Left ventricle myocardium superior (tissue), 1 donor: ENCODE measurements at regions not wholly inside any gene's neighbourhood (a gene's known extent, or its start where the extent isn't known, plus 50 kb on each side); places are given as distances from the start of the nearest gene placed in this dataset.
"Not testable (repeated sequence)": the region's sequence is repeated elsewhere in the genome, so short reads cannot be mapped to it uniquely, and the experiment has no call there.

Experiments
- ATAC-seq: fragments of 200-7000 bp; cut with Tn5 transposase; one replicate; pipeline ENCODE4 v1.9.1; 2020; ENCODE audit warnings: mild to moderate bottlenecking, moderate library complexity
- DNase-seq: peaks from one replicate; pipeline ENCODE4 v3.0.0-alpha.2; 2020
- intact Hi-C: fragments of 100-400 bp; cut with micrococcal nuclease; formaldehyde crosslinking; loops from one replicate; pipeline ENCODE4 v1.11.0; 2022
- donor health status: DM: no; HTN: yes; CAD: no; lungs with severe emphysema.

DNA sequence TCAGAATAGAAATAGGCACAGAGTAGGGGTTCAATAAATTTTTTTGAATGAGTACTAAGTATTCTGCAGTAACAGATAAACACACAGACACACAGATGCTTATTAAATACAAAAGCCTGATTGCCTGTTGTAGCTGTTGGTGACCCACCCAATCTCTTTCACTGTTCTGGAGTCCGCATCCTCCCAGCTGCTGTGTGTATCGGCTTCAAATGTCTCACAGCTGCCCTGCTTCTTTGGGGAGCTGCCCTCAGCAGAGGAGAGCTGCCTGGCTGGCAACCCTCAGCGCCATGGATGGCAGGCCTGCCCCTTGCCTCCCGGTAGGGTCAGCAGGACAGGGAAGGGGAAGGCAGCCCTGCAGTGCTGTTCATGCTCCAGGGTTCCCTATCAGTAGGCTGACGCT is 50.5 kb upstream of the PRNP start:
- intact Hi-C loops = no loop called here
- no peak for DNase-seq
- ATAC-seq = no peak

GRCh38 chr20:4635342-4635741 is 50.9 kb upstream of the PRNP start:
- intact Hi-C loops = no loop called here
- DNase-seq (no peak), ATAC-seq (peak; percentile 46)

DNA sequence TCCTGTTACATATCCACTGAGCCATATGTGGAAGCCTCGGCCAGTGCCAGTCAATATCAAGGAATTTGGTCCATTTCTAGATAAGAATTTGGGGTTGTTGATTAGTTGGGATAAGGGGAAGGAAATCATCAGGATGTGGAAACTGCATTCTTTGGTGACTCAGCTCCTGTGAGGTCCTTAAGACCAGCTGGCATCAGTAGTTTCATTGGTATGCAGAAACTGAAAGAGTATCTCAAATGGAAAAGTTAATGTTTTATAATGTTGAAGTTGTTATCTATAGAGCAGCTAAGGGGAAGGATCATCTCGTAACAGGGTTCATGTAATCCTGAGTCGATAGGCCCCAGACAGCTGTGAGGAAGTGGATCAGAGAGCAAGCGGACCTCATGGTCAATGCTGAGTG is 52.5 kb upstream of the PRNP start:
- DNase-seq (no peak), ATAC-seq (peak; percentile 36)
- intact Hi-C loops = no loop called here

DNA sequence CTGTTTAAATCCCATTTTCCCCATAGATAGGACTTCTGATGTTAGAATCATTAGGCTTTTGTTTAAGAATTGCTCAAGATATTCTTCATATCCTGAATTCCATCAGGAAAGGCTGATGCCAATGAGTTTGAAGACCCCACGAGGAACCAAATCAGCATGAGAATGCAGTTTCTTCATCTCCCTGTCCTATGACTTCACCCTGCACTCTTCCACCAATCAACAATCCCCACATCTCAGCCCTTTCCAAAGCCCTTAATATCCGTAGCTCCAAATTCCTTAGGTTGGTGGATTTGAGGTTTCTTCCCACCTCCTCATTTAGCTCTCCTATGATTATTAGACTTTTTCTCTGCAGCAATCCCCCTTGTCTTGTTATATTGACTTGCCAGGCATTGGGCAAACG is 52.9 kb upstream of the PRNP start:
- ATAC-seq (no peak), DNase-seq (no peak)
- intact Hi-C loops = no loop called here

- intact Hi-C loops = no loop called here
- DNase-seq (no peak), ATAC-seq (no peak)
Measured at GRCh38 chr20:4632876-4633275, 53.4 kb upstream of the PRNP start.

GRCh38 chr20:4626228-4626627 is 60.0 kb upstream of the PRNP start:
- intact Hi-C loops = no loop called here
- DNase-seq (no peak), ATAC-seq (peak; percentile 36)

GRCh38 chr20:4625687-4626086 is 60.6 kb upstream of the PRNP start:
- DNase-seq (no peak), ATAC-seq (no peak)
- intact Hi-C loops = no loop called here

DNA sequence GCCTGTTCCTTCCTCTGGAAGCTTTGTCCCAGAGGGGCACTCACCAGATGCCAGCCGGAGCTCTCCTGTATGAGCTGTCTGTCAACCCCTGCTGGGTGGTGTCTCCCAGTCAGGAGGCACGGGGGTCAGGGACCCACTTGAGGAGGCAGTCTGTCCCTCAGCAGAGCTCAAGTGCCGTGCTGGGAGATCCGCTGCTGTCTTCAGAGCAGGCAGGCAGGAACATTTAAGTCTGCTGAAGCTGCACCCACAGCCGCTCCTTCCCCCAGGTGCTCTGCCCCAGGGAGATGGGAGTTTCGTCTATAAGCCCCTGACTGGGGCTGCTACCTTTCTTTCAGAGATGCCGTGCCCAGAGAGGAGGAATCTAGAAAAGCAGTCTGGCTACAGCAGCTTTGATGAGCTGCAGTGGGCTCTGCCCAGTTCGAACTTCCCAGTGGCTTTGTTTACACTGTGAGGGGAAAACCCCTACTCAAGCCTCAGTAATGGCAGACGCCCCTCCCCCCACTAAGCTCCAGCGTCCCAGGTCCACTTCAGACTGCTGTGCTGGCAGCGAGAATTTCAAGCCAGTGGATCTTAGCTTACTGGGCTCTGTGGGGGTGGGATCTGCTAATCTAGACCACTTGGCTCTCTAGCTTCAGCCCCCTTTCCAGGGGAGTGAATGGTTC is 61.5 kb upstream of the PRNP start:
- ATAC-seq, intact Hi-C loops, DNase-seq: not testable (repeated sequence)

DNA sequence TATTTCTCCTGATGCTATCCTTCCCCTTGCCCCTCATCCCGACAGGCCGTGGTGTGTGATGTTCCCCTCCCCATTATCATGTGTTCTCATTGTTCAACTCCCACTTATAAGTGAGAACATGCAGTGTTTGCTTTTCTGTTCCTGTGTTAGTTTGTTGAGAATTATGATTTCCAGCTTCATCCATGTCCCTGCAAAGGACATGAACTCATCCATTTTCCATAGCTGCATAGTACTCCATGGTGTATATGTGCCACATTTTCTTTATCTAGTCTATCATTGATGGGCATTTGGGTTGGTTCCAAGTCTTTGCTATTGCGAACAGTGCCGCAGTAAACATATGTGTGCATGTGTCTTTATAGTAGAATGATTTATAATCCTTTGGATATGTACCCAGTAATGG is 67.1 kb upstream of the PRNP start:
- ATAC-seq, intact Hi-C loops, DNase-seq: not testable (repeated sequence)

GRCh38 chr20:4617484-4617883 is 68.8 kb upstream of the PRNP start:
- DNase-seq (no peak), ATAC-seq (no peak)
- intact Hi-C loops = no loop called here

GRCh38 chr20:4617019-4617418 is 69.2 kb upstream of the PRNP start:
- no peak for DNase-seq
- ATAC-seq = no peak
- intact Hi-C loops = no loop called here

DNA sequence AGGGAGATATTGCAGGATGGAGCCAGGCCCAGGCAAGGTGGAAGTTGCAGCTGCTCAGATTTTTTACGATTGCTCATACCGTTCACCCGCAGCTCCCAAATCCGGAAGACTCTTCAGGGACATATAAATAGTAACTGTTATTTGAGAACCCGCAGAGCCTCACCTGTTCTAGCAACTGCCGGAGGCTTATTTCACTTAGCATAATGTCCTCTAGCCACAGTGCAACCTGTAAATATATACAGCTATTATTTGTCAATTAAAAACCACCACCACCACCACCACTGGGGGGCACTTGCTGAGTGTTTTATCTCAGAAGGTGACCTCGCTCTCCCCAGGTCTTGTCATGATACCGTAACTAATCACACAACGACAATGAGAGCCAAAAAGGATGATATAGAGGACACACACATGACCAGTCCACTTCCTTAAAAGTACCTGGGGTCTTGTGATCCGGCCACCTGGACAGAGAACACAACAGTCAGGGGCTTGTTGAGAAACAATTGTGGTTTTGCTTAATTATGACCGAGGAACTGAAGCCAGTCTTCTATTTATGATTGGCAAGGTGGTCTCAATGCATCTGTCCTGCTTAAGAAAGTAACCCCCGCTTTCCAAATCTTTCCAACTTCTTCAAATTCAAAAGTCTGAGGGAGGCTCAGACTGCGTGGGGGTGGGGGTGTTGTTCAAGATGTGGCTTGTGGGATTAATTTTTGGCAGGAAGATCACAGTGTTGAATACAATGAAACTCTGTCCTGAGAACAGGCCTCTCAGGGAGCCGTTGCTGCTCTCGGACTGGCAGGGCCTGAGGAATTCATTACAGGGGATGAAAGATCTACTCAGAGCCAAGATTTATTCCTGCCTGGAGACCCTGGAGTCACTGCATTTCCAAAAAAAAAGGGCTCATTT is 72.3 kb upstream of the PRNP start:
- DNase-seq (peak; percentile 67), ATAC-seq (peak; percentile 86)
- intact Hi-C loops = no loop called here

- ATAC-seq = peak; percentile 93
- no peak for DNase-seq
- intact Hi-C loops = no loop called here
Measured at GRCh38 chr20:4613184-4613583, 73.1 kb upstream of the PRNP start.

GRCh38 chr20:4610871-4611270 is 75.4 kb upstream of the PRNP start:
- intact Hi-C loops = no loop called here
- ATAC-seq (no peak), DNase-seq (no peak)

DNA sequence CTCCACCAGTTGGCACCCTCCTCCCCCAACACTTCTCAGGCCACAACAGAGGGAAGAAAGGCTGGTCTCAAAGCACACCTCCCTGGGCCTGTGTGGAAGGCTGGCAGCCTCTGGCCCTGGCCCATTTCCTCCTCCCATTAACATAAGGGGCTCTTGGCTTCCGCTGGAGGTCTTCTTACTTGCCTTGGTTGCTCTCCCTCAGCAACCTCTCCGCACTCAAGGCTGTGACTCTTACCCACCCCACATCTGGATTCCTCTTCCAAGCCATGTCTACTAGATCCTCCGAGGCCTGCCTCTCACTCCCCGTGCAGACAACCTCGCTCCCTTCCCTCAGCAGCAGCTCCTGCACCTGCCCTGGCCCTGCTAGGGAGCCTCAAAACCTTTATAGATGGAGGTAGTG is 76.7 kb upstream of the PRNP start:
- DNase-seq (no peak), ATAC-seq (no peak)
- intact Hi-C loops = no loop called here

DNA sequence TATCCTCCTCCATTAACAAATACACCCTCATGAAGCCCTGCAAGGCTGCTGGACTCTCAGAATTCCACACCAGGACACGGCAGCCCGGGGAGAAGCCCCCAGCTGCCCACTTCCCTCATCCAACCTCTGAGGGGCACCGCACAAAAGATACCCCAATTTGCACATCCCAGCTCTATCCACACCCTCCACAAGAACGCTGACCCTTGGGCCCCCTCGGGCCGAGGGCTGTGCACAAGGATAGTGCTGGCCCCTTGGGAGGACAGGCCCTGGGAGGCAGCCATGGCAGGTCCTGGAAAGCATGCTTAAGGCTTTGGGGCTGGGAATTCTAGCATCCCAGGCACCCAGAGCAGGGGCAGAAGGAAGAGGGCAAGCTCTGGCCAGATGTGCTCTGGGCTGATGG is 77.4 kb upstream of the PRNP start:
- intact Hi-C loops = no loop called here
- ATAC-seq = no peak
- no peak for DNase-seq

DNA sequence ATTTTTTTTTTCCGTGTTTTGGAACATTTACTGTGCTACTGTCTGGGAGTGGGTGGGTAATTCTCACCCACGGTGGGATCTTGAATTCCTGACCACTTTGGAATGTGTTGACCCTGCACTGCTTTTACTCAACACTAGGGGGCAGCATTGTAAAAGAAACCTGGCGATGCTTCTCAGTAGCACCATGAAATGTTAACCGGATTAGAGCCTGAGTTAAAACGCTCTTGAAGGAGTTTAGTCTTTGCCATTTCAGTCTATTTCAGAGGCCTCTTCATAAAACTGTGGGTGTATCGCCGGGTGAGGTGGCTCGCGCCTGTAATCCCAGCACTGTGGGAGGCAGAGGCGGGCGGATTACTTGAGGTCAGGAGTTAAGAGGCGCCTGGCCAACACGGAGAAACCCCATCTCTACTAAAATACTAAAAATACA is 79.0 kb upstream of the PRNP start:
- peak; percentile 82 for ATAC-seq
- DNase-seq = no peak
- intact Hi-C loops = loop anchor here (1.0 kb wide), 1 partner anchor 113 kb away; no protein-coding TSS in a partner anchor

DNA sequence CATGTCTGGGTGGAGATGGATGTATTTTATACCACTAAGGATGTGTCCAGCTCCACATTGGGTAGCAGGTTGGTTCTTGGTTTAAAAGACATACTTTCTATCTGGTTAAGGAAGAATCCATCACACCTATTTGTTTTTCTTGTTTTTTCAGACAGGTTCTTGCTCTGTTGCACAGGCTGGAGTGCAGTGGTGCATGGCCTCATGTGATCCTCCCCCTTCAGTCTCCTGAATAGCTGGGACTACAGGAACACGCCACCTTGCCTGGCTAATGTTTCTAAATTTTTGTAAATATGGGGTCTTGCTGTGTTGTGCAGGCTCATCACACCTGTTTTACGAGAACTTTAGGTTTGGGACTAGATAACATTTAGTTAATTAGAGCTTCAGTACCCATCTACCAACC is 80.2 kb upstream of the PRNP start:
- intact Hi-C loops = no loop called here
- no peak for ATAC-seq

GRCh38 chr20:4605166-4605565 is 81.1 kb upstream of the PRNP start:
- intact Hi-C loops = no loop called here
- DNase-seq (no peak), ATAC-seq (no peak)

More for the DNA sequence above, 80.2 kb upstream of the PRNP start:
- no peak for DNase-seq

- DNase-seq (no peak), ATAC-seq (no peak)
- intact Hi-C loops = no loop called here
Measured at GRCh38 chr20:4604580-4604979, 81.7 kb upstream of the PRNP start.

GRCh38 chr20:4603724-4604123 is 82.5 kb upstream of the PRNP start:
- intact Hi-C loops = no loop called here
- ATAC-seq (peak; percentile 6), DNase-seq (no peak)
